Neuron (in vitro differentiated cells): ENCODE measurements at regions not wholly inside any gene's neighbourhood (a gene's known extent, or its start where the extent isn't known, plus 50 kb on each side); places are given as distances from the start of the nearest gene placed in this dataset.

ENCODE experiments used
- H2AFZ ChIP-seq: one replicate; pipeline ENCODE4 v1.6.1; 2013; ENCODE audit warnings: low read depth, mild to moderate bottlenecking, inconsistent platforms, low read length, moderate library complexity
- H3K27me3 ChIP-seq: one replicate; pipeline ENCODE4 v1.6.1; 2013; ENCODE audit warnings: low read length; ENCODE audit not compliant: insufficient read depth
- H3K36me3 ChIP-seq: one replicate; pipeline ENCODE4 v1.6.1; 2013; ENCODE audit warnings: low read length; ENCODE audit not compliant: insufficient read depth
- H3K4me1 ChIP-seq: one replicate; pipeline ENCODE4 v1.6.1; 2013; ENCODE audit warnings: low read length; ENCODE audit not compliant: insufficient read depth
- H3K4me3 ChIP-seq: 2 replicates; pipeline ENCODE4 v1.5.1; 2013; ENCODE audit warnings: mild to moderate bottlenecking, low read length, moderate library complexity
- H3K9me3 ChIP-seq: one replicate; pipeline ENCODE4 v1.6.1; 2013; ENCODE audit warnings: low read length

DNA sequence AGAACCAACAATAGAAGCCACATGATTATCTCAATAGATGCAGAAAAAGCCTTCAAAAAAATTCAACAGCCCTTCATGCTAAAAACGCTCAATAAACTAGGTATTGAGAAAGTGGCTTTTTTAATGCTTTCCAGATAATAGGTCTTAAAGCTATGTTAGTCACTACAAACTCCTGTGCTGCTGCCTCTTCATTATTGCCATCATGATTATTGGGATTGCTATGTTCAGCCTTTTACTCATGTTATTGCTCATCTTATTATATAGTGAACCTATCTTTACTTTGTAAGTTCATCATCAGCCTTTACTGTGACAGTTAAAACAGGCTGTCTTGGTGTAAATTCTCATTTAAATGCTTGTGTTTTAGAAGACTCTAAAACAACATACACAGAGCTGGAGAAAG, 1557.2 kb upstream of the ZEB2 start:
- Histone ChIP-seq H3K9me3 (no peaks in the 10 kb centered on the region), H2AFZ (no peak overlapping the region), H3K4me1 (no peaks in the 10 kb centered on the region), H3K36me3 (no peaks in the 10 kb centered on the region), H3K4me3 (no peak overlapping the region), H3K27me3 (no peaks in the 10 kb centered on the region)

DNA sequence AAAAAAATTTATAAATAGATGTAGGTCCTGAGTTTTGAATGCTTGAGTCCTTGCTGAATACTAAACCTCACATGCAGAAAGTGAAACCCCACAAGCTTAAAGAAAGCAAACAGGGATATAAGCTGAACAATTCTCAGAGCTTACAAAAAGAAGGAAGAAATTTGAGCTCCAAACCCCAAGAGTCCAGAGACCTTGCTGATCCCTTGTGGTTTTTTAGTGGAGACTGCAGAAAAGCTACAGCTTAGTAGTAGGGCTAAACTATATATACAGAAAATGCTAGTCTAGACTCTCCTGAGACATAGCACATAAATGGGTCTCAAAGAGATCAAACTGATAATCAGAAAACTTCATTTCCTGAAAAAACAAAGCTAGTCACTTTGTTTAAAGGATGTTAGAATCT, 1548.1 kb upstream of the ZEB2 start:
- Histone ChIP-seq H3K9me3 (no peaks in the 10 kb centered on the region), H3K27me3 (no peaks in the 10 kb centered on the region), H3K36me3 (no peaks in the 10 kb centered on the region), H3K4me3 (no peak overlapping the region), H3K4me1 (no peaks in the 10 kb centered on the region), H2AFZ (no peak overlapping the region)

DNA sequence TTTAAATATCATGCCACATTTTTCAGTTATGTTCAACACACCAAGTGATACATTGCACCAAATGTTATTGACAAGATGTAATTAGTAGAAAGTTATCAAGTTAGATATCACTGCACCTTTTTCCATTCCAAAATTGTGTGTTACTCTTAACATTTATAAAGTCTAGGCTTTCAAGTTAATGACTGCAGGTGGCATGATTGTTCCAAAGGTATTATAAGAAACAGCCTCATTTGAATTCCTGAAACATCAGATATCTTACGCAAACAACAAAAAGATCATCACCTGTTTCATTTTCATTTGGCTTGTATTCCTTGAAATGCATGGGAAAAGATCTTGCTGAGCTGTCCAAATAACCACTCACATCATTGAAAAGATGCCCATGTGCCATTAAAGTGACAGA, 1528.2 kb upstream of the ZEB2 start:
- Histone ChIP-seq H3K4me3 (no peak overlapping the region), H3K4me1 (no peaks in the 10 kb centered on the region), H2AFZ (no peak overlapping the region), H3K36me3 (no peaks in the 10 kb centered on the region), H3K9me3 (no peaks in the 10 kb centered on the region), H3K27me3 (no peaks in the 10 kb centered on the region)

DNA sequence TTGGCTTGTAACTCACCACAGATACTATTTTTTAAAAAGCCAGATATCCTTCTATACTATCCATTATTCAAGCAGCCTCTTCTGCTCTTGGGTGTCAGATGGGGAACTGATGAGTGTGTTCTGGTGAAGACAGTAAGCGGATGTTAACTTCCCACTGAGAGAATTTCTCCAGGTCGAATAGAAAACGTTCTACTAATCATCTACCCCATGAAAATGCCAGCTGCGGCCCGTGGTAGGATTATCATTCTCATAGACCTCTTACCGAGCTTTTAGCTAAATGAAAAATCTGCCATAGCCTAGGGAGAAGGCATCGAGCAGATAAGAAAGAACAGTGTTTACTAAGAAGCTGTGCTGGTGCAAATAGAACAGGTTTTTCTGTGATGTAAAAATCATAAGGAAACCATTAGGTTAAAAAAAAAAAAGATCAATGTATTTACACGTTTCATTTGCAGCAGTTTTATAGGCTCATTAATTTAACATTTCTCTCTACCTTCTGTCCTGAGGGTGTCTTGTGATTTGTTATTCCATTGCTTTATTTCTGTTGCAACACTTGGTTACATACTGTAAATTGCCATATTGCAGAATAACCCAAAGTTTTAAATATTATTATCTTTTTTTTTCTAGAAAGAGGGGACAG, 1521.5 kb upstream of the ZEB2 start:
- no peaks in the 10 kb centered on the region for H3K36me3 ChIP-seq
- H3K27me3 ChIP-seq = no peaks in the 10 kb centered on the region
- H3K4me1 ChIP-seq = no peaks in the 10 kb centered on the region
- H3K9me3 ChIP-seq = no peaks in the 10 kb centered on the region
- H2AFZ ChIP-seq = no peak overlapping the region
- H3K4me3 ChIP-seq = no peak overlapping the region

DNA sequence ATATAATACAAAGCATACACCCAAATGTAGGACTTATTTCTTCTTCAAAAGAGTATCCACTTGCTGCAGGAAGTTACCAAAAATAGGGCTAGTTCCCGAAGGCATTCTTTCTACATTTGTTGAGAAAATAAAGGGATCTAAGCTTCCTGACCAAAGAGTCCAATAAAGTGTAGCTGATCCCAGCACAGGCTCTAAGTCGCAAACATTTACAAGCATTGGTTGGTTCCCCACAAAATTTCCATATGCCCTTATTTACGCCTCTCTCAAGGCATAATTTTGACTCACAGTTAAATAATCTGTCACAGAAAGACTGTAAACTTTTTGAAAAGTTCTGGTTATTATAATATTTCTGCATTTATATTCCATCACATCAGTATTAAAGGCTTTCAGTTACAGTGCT, 1520.1 kb upstream of the ZEB2 start:
- Histone ChIP-seq H3K4me1 (no peaks in the 10 kb centered on the region), H3K4me3 (no peak overlapping the region), H3K36me3 (no peaks in the 10 kb centered on the region), H3K27me3 (no peaks in the 10 kb centered on the region), H3K9me3 (no peaks in the 10 kb centered on the region), H2AFZ (no peak overlapping the region)

DNA sequence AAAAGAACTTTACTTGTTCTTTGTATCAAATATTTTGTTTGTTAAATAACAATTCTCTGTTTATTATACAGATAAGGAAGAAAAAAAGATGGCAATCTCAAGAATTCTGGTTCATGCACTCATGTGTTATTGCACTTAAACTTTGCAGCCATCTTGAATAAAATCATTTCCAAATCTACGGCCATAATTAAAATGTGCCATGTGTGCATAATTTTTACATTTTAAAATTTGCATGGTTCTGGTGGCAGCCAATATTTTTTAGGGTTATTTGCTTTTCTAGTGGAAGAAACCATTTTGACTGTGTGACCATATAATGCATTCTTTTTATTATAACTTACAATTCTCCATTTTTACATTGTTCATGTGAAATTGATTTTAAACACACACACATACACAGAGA, 1518.1 kb upstream of the ZEB2 start:
- H3K36me3 ChIP-seq = no peaks in the 10 kb centered on the region
- no peak overlapping the region for H3K4me3 ChIP-seq
- no peaks in the 10 kb centered on the region for H3K4me1 ChIP-seq
- H3K9me3 ChIP-seq = no peaks in the 10 kb centered on the region
- no peaks in the 10 kb centered on the region for H3K27me3 ChIP-seq
- no peak overlapping the region for H2AFZ ChIP-seq

DNA sequence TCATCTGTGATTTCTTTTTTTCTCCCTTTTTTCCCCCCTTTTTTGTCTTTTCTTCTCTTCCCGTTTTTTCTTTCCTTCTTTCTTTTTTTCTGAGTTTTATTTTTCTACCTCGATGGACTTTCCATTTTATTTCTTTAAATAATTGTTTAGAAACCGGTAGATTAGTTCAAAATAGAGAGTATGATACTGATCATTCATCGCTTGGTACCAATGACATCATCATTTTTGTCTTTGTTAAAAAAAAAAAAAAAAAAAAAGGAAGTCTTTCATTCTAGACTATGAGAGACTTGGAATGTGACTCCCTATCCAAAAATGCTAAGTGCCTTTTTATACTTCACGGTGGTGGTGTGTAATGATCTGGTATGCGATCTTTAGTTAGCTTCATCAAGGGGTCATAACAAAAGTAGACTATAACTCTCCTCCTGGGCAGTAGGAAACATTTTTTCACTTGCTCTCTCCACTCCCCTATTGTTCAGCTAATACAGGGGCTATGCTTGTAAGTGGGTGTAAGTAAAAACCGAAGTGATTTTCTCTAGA, 1517.5 kb upstream of the ZEB2 start:
- Histone ChIP-seq H3K27me3 (no peaks in the 10 kb centered on the region), H3K36me3 (no peaks in the 10 kb centered on the region), H3K4me1 (no peaks in the 10 kb centered on the region), H2AFZ (no peak overlapping the region), H3K9me3 (no peaks in the 10 kb centered on the region), H3K4me3 (no peak overlapping the region)

DNA sequence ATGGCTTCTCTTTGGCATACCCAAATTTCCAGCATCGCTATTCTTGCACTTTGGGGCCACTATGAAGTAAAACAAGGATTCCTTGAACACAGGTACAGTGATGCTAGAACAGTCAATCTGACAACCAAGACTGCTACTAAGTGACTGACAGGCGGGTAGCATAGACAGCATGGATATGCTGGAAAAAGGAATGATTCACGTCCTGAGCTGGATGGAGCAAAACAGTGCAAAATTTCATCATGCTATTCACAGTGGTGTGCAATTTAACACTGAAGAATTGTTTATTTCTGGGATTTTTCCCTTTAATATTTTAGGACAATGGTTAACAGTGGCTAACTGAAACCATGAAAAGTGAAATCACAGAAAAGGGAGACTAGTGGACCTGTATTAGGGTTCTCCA, 1511.2 kb upstream of the ZEB2 start:
- Histone ChIP-seq H3K27me3 (no peaks in the 10 kb centered on the region), H3K9me3 (no peaks in the 10 kb centered on the region), H3K4me3 (no peak overlapping the region)

DNA sequence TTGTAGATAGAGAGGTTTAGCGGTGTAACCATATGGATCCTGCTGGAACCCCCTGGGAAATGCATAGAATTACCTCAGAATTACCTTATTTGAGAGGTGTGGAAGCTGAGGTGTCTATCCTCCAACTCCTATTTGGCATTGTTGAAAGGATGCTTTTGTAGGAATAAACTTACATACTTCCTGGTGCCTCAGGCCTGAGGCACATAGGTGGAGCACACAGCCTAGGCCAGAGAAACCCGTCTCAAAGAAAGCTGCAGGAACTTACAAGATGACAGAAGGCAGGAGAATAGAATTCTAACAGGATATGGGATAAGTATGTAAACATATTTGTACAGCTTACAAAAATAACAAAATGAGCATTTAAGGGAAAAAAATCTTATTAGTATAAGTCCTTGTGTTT, 1507.2 kb upstream of the ZEB2 start:
- H3K9me3 ChIP-seq = no peaks in the 10 kb centered on the region
- H3K4me1 ChIP-seq = no peaks in the 10 kb centered on the region
- no peaks in the 10 kb centered on the region for H3K36me3 ChIP-seq
- no peaks in the 10 kb centered on the region for H3K27me3 ChIP-seq
- H3K4me3 ChIP-seq = no peak overlapping the region
- no peak overlapping the region for H2AFZ ChIP-seq

More for the DNA sequence above, 1511.2 kb upstream of the ZEB2 start:
- H2AFZ ChIP-seq = no peak overlapping the region
- no peaks in the 10 kb centered on the region for H3K36me3 ChIP-seq
- H3K4me1 ChIP-seq = no peaks in the 10 kb centered on the region

DNA sequence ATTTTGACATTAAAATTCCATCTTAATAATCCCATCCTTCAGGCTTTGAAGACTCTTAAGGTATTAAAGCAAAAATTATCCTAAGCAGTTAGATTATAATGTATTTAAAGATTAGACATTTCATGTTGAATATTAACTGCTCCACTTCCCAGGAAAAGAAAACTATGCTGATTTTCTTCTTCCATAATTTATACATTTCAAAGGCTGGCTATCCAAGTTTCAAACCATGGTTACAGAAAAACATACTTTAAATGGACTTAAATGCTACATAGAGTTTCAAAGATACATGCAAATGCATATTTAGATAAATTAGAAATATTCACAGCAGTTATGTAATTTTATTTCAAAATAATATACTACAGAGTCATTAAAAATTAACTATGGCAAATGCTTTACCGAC, 1505.6 kb upstream of the ZEB2 start:
- no peak overlapping the region for H3K4me3 ChIP-seq
- no peaks in the 10 kb centered on the region for H3K9me3 ChIP-seq
- H3K4me1 ChIP-seq = no peaks in the 10 kb centered on the region
- no peak overlapping the region for H2AFZ ChIP-seq
- no peaks in the 10 kb centered on the region for H3K36me3 ChIP-seq
- no peaks in the 10 kb centered on the region for H3K27me3 ChIP-seq

DNA sequence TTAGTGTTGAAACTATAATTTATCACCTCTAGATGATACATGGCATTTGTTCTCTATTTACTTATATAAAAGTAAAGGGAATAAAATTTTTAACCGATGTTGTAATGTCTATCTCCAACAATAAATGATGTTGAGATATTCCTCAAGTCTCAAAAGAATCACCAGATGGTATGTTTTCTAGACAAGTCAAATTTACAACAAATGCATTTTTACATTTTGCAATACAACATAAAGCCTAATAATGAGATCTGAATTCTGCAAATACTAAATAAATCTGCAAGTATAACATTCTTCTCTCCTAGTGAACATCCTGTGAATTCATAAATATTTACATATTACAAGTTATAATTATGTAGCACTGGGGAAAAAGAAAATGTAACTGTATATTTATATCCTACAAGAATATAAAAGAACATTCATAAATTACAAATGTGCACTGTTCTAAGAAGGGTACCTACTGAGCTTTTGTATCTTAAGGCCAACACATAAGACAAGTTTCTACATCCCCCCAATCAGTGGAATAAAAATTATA, 1504.4 kb upstream of the ZEB2 start:
- Histone ChIP-seq H2AFZ (no peak overlapping the region), H3K4me1 (no peaks in the 10 kb centered on the region), H3K27me3 (no peaks in the 10 kb centered on the region), H3K9me3 (no peaks in the 10 kb centered on the region), H3K4me3 (no peak overlapping the region), H3K36me3 (no peaks in the 10 kb centered on the region)

DNA sequence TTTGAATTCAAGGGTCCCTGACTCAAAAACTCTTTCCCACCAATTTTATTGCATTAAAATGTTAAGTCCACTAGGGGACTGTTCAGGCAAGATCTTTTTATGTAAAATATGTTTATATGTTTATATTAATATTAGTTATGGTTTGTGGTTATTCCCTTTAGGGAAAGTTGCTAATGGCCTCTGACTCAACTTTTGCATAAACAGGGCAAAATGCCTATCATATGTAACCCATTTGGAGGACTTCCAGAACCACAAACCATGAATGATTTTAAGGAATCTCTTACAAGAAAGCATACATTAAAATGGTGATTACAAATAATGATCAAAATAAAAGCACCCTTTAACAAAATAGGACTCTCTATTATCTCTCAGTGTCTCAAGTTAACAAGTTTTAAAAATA, 1484.5 kb upstream of the ZEB2 start:
- H3K36me3 ChIP-seq = no peaks in the 10 kb centered on the region
- H2AFZ ChIP-seq = no peak overlapping the region
- no peaks in the 10 kb centered on the region for H3K4me1 ChIP-seq
- H3K27me3 ChIP-seq = no peaks in the 10 kb centered on the region
- H3K9me3 ChIP-seq = no peaks in the 10 kb centered on the region
- H3K4me3 ChIP-seq = no peak overlapping the region

DNA sequence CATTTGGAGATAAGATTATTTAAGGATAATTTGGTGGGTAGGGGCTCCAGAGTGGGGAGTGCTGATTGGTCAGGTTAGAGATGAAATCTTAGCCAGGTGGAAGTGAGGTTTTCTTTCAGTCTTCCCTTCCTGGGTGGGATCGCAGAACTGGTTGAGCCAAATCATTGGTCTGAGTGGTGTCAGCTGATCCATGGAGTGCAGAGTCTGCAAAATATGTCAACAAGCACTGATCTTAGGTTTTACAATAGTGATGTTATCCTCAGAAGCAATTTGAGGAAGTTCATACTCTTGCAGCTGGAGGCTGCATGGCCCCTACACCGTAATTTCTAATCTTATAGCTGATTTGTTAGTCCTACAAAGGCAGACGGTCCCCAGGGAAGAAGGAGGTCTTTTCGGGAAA, 1483.4 kb upstream of the ZEB2 start:
- Histone ChIP-seq H3K9me3 (no peaks in the 10 kb centered on the region), H3K27me3 (no peaks in the 10 kb centered on the region), H3K4me1 (no peaks in the 10 kb centered on the region), H3K36me3 (no peaks in the 10 kb centered on the region), H2AFZ (peak overlapping the region; percentile 23), H3K4me3 (no peak overlapping the region)

DNA sequence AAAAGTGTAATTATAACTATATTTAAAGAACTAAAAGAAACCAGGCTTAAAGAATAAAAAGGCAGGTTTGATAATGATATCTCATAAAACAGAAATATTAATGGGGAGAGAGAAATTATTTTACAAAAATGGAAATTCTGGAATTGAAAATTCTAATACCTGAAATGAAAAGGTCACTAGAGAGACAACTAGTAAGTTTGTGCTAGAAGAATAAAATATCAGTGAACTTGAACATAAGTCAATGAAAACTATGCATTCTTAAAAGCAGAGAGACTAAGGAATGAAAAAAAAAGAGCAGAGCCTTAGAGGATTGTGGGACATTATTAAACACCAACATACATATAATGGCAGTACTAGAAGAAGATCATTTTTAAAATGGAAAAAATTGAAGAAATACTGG, 1475.0 kb upstream of the ZEB2 start:
- no peak overlapping the region for H2AFZ ChIP-seq
- peaks cover 1% of the 10 kb centered on the region for H3K9me3 ChIP-seq
- no peaks in the 10 kb centered on the region for H3K27me3 ChIP-seq
- no peak overlapping the region for H3K4me3 ChIP-seq
- no peaks in the 10 kb centered on the region for H3K36me3 ChIP-seq
- no peaks in the 10 kb centered on the region for H3K4me1 ChIP-seq
